Pancreas (tissue), 10 donors: ENCODE measurements at regions not wholly inside any gene's neighbourhood (a gene's known extent, or its start where the extent isn't known, plus 50 kb on each side); places are given as distances from the start of the nearest gene placed in this dataset.

Source experiments
- ATAC-seq, 4 donors: fragments of 200-7000 bp; cut with Tn5 transposase; one replicate each; pipeline versions ENCODE4 v1.8.0 to v1.9.1; 2020; ENCODE audit warnings: mild to moderate bottlenecking in 4 of 4, moderate library complexity in 4 of 4
- DNase-seq, 6 donors: peaks; one replicate each; pipeline ENCODE4 v3.0.0-alpha.2; 2020
- FAIRE-seq: peaks from 2 replicates; lab custom pipeline; 2012; peaks lifted over from hg19 to GRCh38; lab: Jason Lieb, UNC
- H3K27ac ChIP-seq, 4 donors: fragments of 200-600 bp; sonication (generic); 1 replicate in 3 of 4; 2 replicates in 1 of 4; pipeline versions ENCODE4 v1.5.0 to v1.8.0; 2020
- H3K27me3 ChIP-seq, 4 donors: fragments of 200-600 bp; one replicate each; pipeline ENCODE4 v1.8.0; 2021
- H3K36me3 ChIP-seq, 3 donors: fragments of 200-600 bp; sonication (generic) in 1 of 3; one replicate each; pipeline versions ENCODE4 v1.5.0 to v1.8.0; 2020 to 2021
- H3K4me1 ChIP-seq, 3 donors: fragments of 200-600 bp; one replicate each; pipeline ENCODE4 v1.8.0; 2021
- H3K4me3 ChIP-seq, 4 donors: fragments of 200-600 bp; sonication (generic) in 2 of 4; one replicate each; pipeline versions ENCODE4 v1.5.0 to v1.8.0; 2020 to 2021
- H3K9me3 ChIP-seq, 4 donors: fragments of 200-600 bp; one replicate each; pipeline ENCODE4 v1.8.0; 2021
- WGBS, 2 donors: extraction: QIAGEN DNeasy Blood & Tissue Kit; methylation state at CpG; one replicate each; pipeline ENCODE4 v1.1.7; 2013; 5-methylcytosine and 5-hydroxymethylcytosine counted together
- intact Hi-C, 3 donors: fragments of 100-400 bp; cut with DNase I; formaldehyde crosslinking; loops; one replicate each; pipeline versions ENCODE4 v1.11.1 to v1.14.2; 2022
- TF ChIP-seq, protein P1 (sequence below), 4 donors: fragments of 200-600 bp; sonication (generic) in 3 of 4; IDR thresholded peaks; one replicate each; pipeline versions ENCODE4 v1.5.0 to v1.8.0; 2021; ENCODE audit warnings: antibody characterized with exemption in 4 of 4
- donor health status: healthy with polysubstance abuse.
- donor health status: DM: no; HTN: no; CAD: no; lungs with moderate emphysema.
- donor health status: DM: no; HTN: no; CAD: no.
- donor health status: control.
- donor health status: control.
- donor health status: Bipolar disorder and iron deficiency.
- donor health status: DM: yes; HTN: yes; CAD: no.
- donor health status: DM: no; HTN: no; CAD: no.
- donor health status: DM: no; HTN: no; CAD: no.
- donor health status: DM: yes; HTN: yes; CAD: no.

DNA sequence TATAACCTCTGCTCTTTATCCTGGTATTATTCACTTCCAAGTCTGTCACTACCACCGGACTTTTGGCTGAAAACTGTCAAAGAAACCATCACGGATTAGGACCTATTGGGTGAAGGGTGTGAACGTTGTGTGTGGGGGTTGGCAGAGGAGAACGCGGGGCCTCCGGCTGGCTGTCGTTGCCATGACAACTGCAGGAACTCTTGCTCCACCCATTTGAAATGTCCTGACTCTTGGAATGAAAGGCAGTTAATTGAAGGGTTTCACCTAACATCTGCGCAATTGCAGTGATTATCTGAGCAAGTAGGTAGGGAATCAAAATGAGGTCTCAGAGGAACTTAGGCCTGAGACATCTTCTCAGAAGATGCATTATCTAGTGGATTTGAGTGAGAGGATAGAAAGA, 60.9 kb upstream of the CLMP start:
- H3K27me3 ChIP-seq = no peaks in the 10 kb centered on the region
- no peak overlapping the region for H3K27ac ChIP-seq
- WGBS, 2 donors = 53 to 56% methylated on average over 8 of the region's 8 CpGs
- intact Hi-C loops = no loop called here
- no peaks in the 10 kb centered on the region for H3K36me3 ChIP-seq
- H3K4me3 ChIP-seq = no peak overlapping the region
- no peak for ATAC-seq
- peaks cover 0 to under 1% (median 0%) of the 10 kb centered on the region in 3 donors for H3K4me1 ChIP-seq
- no peak for DNase-seq
- FAIRE-seq = no peak
- TF ChIP-seq, protein P1, sequence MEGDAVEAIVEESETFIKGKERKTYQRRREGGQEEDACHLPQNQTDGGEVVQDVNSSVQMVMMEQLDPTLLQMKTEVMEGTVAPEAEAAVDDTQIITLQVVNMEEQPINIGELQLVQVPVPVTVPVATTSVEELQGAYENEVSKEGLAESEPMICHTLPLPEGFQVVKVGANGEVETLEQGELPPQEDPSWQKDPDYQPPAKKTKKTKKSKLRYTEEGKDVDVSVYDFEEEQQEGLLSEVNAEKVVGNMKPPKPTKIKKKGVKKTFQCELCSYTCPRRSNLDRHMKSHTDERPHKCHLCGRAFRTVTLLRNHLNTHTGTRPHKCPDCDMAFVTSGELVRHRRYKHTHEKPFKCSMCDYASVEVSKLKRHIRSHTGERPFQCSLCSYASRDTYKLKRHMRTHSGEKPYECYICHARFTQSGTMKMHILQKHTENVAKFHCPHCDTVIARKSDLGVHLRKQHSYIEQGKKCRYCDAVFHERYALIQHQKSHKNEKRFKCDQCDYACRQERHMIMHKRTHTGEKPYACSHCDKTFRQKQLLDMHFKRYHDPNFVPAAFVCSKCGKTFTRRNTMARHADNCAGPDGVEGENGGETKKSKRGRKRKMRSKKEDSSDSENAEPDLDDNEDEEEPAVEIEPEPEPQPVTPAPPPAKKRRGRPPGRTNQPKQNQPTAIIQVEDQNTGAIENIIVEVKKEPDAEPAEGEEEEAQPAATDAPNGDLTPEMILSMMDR (IDR thresholded peaks at IDR 0.05) = no peak
- no peaks in the 10 kb centered on the region for H3K9me3 ChIP-seq

DNA sequence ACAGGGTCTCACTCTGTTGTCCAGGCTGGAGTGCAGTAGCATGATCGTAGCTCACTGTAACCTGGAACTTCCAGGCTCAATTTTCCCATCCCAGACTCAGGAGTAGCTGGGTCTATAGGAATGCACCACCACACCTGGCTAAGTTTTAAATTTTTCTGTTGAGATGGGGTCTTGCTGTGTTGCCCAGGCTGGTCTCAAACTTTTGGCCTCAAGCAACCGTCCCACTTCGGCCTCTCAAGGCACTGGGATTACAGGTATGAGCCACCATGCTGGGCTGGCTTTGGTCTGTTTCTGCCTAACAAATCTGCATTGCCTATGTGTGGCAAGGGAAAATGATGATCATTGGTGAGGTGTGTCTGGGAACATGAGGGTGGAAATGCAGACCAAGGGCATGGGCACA, 59.3 kb upstream of the CLMP start:
- no peak for FAIRE-seq
- TF ChIP-seq, protein P1 (IDR thresholded peaks at IDR 0.05) = no peak
- 76 to 86% methylated on average over 3 of the region's 3 CpGs for WGBS, 2 donors
- Histone ChIP-seq H3K36me3 (no peaks in the 10 kb centered on the region), H3K9me3 (no peaks in the 10 kb centered on the region), H3K4me3 (no peak overlapping the region), H3K27ac (no peak overlapping the region), H3K4me1 (no peaks in the 10 kb centered on the region), H3K27me3 (no peaks in the 10 kb centered on the region)
- intact Hi-C loops = no loop called here
- no peak for ATAC-seq
- DNase-seq = no peak

DNA sequence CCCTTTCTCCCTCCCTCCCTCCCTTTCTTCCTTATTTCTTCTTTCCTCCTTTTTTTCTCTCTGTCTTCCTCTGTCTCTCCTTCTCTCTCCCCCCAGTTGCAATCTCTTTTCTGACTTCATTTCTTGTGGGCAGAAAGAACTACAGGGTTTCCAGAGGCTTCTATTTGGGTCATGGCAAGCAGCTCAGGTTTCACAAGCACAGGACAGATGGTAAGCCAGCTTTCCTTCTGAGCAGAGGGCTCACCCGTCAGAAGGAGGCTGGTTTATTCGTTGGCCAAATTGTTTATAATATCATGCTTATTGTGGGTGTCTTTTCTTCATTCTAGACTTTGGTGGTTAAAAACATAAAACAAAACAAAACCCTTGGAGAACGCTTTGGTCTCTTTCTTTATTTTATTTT, 58.9 kb upstream of the CLMP start:
- Histone ChIP-seq H3K9me3 (no peaks in the 10 kb centered on the region), H3K36me3 (no peaks in the 10 kb centered on the region), H3K4me1 (no peaks in the 10 kb centered on the region), H3K27ac (no peak overlapping the region), H3K27me3 (no peaks in the 10 kb centered on the region), H3K4me3 (no peak overlapping the region)
- DNase-seq = no peak
- no peak for ATAC-seq
- FAIRE-seq = no peak
- intact Hi-C loops = no loop called here
- TF ChIP-seq, protein P1 (IDR thresholded peaks at IDR 0.05) = no peak
- 65 to 74% methylated on average over 3 of the region's 3 CpGs for WGBS, 2 donors

DNA sequence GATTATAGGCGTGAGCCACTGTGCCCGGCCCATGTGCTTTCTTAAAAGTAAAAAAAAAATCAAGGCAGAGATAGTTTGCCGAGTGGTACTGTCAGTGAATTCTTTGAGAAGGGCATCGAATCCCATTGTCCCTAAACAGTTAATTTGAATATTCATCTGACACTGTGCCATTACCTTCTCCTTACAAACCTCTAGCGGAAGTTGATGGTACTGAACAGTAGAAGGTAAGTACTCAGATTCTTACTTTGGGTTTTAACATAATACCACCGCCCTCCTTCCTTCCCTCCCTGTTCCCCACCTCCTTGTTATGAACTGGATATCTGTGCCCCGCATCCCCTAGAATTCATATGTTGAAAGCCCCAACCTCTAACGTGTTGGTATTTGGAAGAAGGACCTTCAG, 58.2 kb upstream of the CLMP start:
- Histone ChIP-seq H3K36me3 (no peaks in the 10 kb centered on the region), H3K9me3 (no peaks in the 10 kb centered on the region), H3K27me3 (no peaks in the 10 kb centered on the region), H3K4me1 (no peaks in the 10 kb centered on the region), H3K27ac (no peak overlapping the region), H3K4me3 (no peak overlapping the region)
- intact Hi-C loops = no loop called here
- ATAC-seq (no peak), DNase-seq (no peak), FAIRE-seq (no peak)
- TF ChIP-seq, protein P1 (IDR thresholded peaks at IDR 0.05) = no peak
- 77 to 84% methylated on average over 8 of the region's 8 CpGs for WGBS, 2 donors

DNA sequence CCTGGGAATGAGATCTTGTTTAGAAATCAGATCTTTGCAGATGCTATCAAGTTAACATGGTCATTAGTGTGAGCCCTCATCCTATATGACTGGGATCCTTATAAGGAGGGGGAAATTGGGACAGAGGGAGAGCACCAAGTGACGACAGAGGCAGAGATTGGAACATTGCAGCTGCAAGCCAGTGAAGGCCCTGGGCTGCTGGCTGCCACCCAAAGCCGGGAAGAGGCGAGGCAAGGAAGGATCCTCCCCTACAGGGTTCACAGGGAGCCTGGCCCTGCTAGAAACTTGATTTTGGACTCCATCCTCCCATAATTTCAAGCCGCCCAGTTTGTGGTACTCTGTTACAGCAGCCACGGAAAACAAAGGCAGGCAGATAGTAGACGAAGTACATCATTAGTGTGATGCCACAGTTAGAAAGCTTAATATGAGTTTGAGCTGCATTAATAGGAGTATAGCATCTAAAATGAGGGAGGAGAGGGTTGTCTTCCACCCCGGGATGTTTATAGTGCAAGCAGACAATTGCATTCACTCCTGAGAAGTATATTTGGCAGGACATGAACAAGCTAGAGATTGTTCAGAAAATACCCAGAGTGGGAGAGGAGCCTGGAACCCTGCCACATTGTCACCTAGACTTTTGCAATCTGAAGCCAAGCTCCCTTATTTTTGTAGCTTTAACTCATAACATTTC, 56.8 kb upstream of the CLMP start:
- H3K9me3 ChIP-seq = no peaks in the 10 kb centered on the region
- intact Hi-C loops = no loop called here
- no peak for FAIRE-seq
- H3K27me3 ChIP-seq = no peaks in the 10 kb centered on the region
- peak in 1 of 4 donors; percentile 44 for ATAC-seq
- H3K27ac ChIP-seq = no peak overlapping the region
- no peaks in the 10 kb centered on the region for H3K36me3 ChIP-seq
- no peak overlapping the region for H3K4me3 ChIP-seq
- WGBS, 2 donors = 40 to 50% methylated on average over 7 of the region's 7 CpGs
- no peaks in the 10 kb centered on the region for H3K4me1 ChIP-seq
- no peak for DNase-seq
- TF ChIP-seq, protein P1 (IDR thresholded peaks at IDR 0.05) = no peak
